MG63 (cell line): ENCODE measurements at regions not wholly inside any gene's neighbourhood (a gene's known extent, or its start where the extent isn't known, plus 50 kb on each side); places are given as distances from the start of the nearest gene placed in this dataset.
"Not testable (repeated sequence)": the region's sequence is repeated elsewhere in the genome, so short reads cannot be mapped to it uniquely, and the experiment has no call there.

ENCODE experiments used
- DNase-seq: peaks from one replicate; pipeline ENCODE4 v3.0.0-alpha.2; 2020
- H3K27me3 ChIP-seq: fragments of 250-450 bp; sonication (Bioruptor Pico); 2 replicates; pipeline ENCODE4 v1.5.1; 2020; ENCODE audit warnings: mild to moderate bottlenecking, moderate library complexity
- H3K36me3 ChIP-seq: fragments of 250-450 bp; sonication (Bioruptor Pico); 2 replicates; pipeline ENCODE4 v1.5.1; 2020; ENCODE audit warnings: mild to moderate bottlenecking, moderate library complexity
- H3K4me3 ChIP-seq: fragments of 250-450 bp; sonication (Bioruptor Pico); 2 replicates; pipeline ENCODE4 v1.5.1; 2020; ENCODE audit warnings: mild to moderate bottlenecking, moderate library complexity
- H3K9me3 ChIP-seq: fragments of 250-450 bp; sonication (Bioruptor Pico); 2 replicates; pipeline ENCODE4 v1.5.1; 2020; ENCODE audit warnings: mild to moderate bottlenecking, moderate library complexity

GRCh38 chr20:30356854-30357467 is 900.5 kb upstream of the DEFB115 start:
- not testable (repeated sequence) for H3K27me3 ChIP-seq, DNase-seq, H3K9me3 ChIP-seq, H3K4me3 ChIP-seq, H3K36me3 ChIP-seq

GRCh38 chr20:30361756-30362155 is 895.7 kb upstream of the DEFB115 start:
- not testable (repeated sequence) for H3K4me3 ChIP-seq

GRCh38 chr20:30376430-30376766 is 881.1 kb upstream of the DEFB115 start:
- not testable (repeated sequence) for DNase-seq, H3K9me3 ChIP-seq, H3K36me3 ChIP-seq, H3K27me3 ChIP-seq
- peak overlapping the region; percentile 79 for H3K4me3 ChIP-seq

More at GRCh38 chr20:30361756-30362155, 895.7 kb upstream of the DEFB115 start:
- not testable (repeated sequence) for H3K36me3 ChIP-seq, H3K9me3 ChIP-seq, DNase-seq, H3K27me3 ChIP-seq

- Histone ChIP-seq H3K4me3 (peak overlapping the region; percentile 79), H3K27me3 (no peaks in the 10 kb centered on the region), H3K36me3 (peaks cover 2% of the 10 kb centered on the region; the same call in 1 of the 2 replicates), H3K9me3 (no peaks in the 10 kb centered on the region)
- peak; percentile 83 for DNase-seq
These were observed 880.5 kb upstream of the DEFB115 start for GRCh38 chr20:30376767-30377658.

GRCh38 chr20:30378317-30378716 is 879.1 kb upstream of the DEFB115 start:
- not testable (repeated sequence) for H3K36me3 ChIP-seq, DNase-seq, H3K9me3 ChIP-seq, H3K27me3 ChIP-seq
- peak overlapping the region; percentile 79 for H3K4me3 ChIP-seq

GRCh38 chr20:30378721-30379120 is 878.7 kb upstream of the DEFB115 start:
- H3K9me3 ChIP-seq, H3K36me3 ChIP-seq, H3K27me3 ChIP-seq, H3K4me3 ChIP-seq, DNase-seq: not testable (repeated sequence)

- H3K9me3 ChIP-seq, H3K4me3 ChIP-seq, H3K27me3 ChIP-seq, H3K36me3 ChIP-seq, DNase-seq: not testable (repeated sequence)
These were observed 872.6 kb upstream of the DEFB115 start for GRCh38 chr20:30384841-30385240.

- H3K9me3 ChIP-seq, H3K27me3 ChIP-seq, H3K36me3 ChIP-seq, H3K4me3 ChIP-seq, DNase-seq: not testable (repeated sequence)
These were observed 871.4 kb upstream of the DEFB115 start for GRCh38 chr20:30386099-30386498.

GRCh38 chr20:30387823-30388222 is 869.6 kb upstream of the DEFB115 start:
- DNase-seq, H3K36me3 ChIP-seq, H3K4me3 ChIP-seq, H3K27me3 ChIP-seq, H3K9me3 ChIP-seq: not testable (repeated sequence)

- not testable (repeated sequence) for H3K9me3 ChIP-seq, H3K27me3 ChIP-seq, DNase-seq, H3K4me3 ChIP-seq
- H3K36me3 ChIP-seq: peaks cover 12% of the 10 kb centered on the region
These were observed 863.9 kb upstream of the DEFB115 start for GRCh38 chr20:30393523-30393922.

- not testable (repeated sequence) for H3K27me3 ChIP-seq, H3K36me3 ChIP-seq, H3K4me3 ChIP-seq, H3K9me3 ChIP-seq
- peak; percentile 3 for DNase-seq
These were observed 860.4 kb upstream of the DEFB115 start for GRCh38 chr20:30397111-30397510.

GRCh38 chr20:30405061-30405460 is 852.4 kb upstream of the DEFB115 start:
- not testable (repeated sequence) for DNase-seq, H3K27me3 ChIP-seq, H3K36me3 ChIP-seq, H3K9me3 ChIP-seq, H3K4me3 ChIP-seq

- H3K4me3 ChIP-seq, H3K27me3 ChIP-seq, DNase-seq, H3K9me3 ChIP-seq, H3K36me3 ChIP-seq: not testable (repeated sequence)
These were observed 851.9 kb upstream of the DEFB115 start for GRCh38 chr20:30405585-30405984.

GRCh38 chr20:30406370-30406769 is 851.1 kb upstream of the DEFB115 start:
- not testable (repeated sequence) for DNase-seq, H3K27me3 ChIP-seq, H3K36me3 ChIP-seq, H3K4me3 ChIP-seq, H3K9me3 ChIP-seq

- peaks cover under 1% of the 10 kb centered on the region; the same call in 1 of the 2 replicates for H3K9me3 ChIP-seq
- no peak for DNase-seq
- H3K4me3 ChIP-seq: no peak overlapping the region
- H3K36me3 ChIP-seq: no peaks in the 10 kb centered on the region
- no peaks in the 10 kb centered on the region for H3K27me3 ChIP-seq
These were observed 844.5 kb upstream of the DEFB115 start for GRCh38 chr20:30412972-30413371.

- H3K4me3 ChIP-seq, H3K27me3 ChIP-seq, H3K9me3 ChIP-seq, DNase-seq, H3K36me3 ChIP-seq: not testable (repeated sequence)
These were observed 840.1 kb upstream of the DEFB115 start for GRCh38 chr20:30417387-30417786.

- not testable (repeated sequence) for DNase-seq, H3K36me3 ChIP-seq
These were observed 839.1 kb upstream of the DEFB115 start for GRCh38 chr20:30418378-30418777.

GRCh38 chr20:30419466-30419865 is 838.0 kb upstream of the DEFB115 start:
- Histone ChIP-seq H3K9me3 (no peaks in the 10 kb centered on the region), H3K27me3 (no peaks in the 10 kb centered on the region), H3K36me3 (no peaks in the 10 kb centered on the region), H3K4me3 (no peak overlapping the region)
- no peak for DNase-seq

More at GRCh38 chr20:30418378-30418777, 839.1 kb upstream of the DEFB115 start:
- H3K9me3 ChIP-seq, H3K4me3 ChIP-seq, H3K27me3 ChIP-seq: not testable (repeated sequence)
